GM18498 (cell line): ENCODE measurements at regions not wholly inside any gene's neighbourhood (a gene's known extent, or its start where the extent isn't known, plus 50 kb on each side); places are given as distances from the start of the nearest gene placed in this dataset.

Experiments
- ATAC-seq: cut with Tn5 transposase; IDR thresholded peaks from one replicate; pipeline ENCODE4 v1.9.1; 2021; ENCODE audit warnings: mild to moderate bottlenecking, moderate library complexity; ENCODE audit not compliant: unreplicated experiment

GRCh38 chr2:134770702-134771101 is 51.9 kb upstream of the TMEM163 start:
- ATAC-seq: no peak

GRCh38 chr2:134771313-134771801 is 52.6 kb upstream of the TMEM163 start:
- no peak for ATAC-seq

GRCh38 chr2:134772493-134773169 is 53.8 kb upstream of the TMEM163 start:
- ATAC-seq: no peak

GRCh38 chr2:134773335-134773734 is 54.5 kb upstream of the TMEM163 start:
- no peak for ATAC-seq

DNA sequence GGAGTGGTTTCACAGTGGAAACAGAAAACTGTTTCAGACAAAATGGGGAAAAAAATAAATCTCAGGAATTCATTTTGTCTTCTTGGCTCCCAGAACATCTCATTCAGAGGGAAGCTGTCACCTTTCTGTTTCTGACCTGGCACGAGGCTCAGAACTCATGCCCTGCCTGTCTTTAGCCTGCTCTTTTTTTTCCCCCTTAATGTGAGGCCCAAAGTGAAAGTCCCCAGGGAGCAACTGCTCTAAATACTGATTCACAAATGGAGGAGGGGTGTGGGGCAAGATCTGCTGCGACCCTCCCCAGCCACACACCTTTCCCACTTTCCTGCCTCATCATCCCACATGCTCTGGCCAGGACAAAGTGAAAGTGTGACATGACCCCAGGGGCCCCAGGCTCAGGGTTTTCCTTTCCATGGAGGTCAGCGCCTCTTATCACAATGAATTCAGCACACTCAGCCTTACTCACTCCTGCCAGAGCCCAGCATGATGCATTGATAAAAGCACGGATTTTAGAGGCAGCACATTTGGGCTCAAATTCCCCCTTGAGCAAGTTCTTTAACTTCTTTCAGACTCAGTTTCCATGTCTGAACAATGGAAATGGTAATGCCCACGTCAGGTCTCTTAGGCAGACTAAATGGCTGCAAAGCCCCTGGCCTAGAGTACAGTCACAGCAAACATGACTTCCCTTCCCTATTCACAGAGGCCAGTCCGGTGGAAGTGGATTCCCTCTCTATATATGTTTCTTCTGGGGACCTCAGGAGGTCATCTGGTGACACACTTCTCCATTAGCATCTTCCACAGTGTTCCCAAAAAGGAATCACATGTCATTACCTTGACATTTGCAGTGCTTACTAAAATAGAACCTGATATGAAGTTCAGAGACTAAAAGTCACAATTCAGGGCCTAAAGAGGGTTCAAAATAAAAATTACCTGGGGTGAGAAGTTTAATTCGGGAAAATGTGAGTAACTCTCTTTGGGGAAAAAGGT is 55.3 kb upstream of the TMEM163 start:
- ATAC-seq: no peak

- ATAC-seq: no peak
Measured at GRCh38 chr2:134774786-134775641, 56.2 kb upstream of the TMEM163 start.

GRCh38 chr2:134776836-134777235 is 58.0 kb upstream of the TMEM163 start:
- ATAC-seq: no peak

DNA sequence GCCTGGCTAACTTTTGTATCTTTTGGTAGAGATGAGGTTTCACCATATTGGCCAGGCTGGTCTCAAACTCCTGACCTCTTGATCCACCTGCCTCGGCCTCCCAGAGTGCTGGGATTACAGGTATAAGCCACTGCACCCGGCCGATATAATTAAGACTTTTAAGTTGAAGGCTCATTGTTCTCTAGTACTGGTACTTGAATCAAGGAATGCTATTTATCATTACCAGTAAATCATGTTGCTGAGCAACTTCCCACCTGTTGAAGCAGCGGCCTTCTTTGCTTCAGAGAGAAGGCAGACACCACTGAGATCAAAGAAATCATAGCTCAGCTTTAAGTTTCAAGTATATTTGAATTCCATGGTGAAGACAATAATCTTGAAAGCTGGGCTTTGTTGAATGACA is 58.8 kb upstream of the TMEM163 start:
- no peak for ATAC-seq

DNA sequence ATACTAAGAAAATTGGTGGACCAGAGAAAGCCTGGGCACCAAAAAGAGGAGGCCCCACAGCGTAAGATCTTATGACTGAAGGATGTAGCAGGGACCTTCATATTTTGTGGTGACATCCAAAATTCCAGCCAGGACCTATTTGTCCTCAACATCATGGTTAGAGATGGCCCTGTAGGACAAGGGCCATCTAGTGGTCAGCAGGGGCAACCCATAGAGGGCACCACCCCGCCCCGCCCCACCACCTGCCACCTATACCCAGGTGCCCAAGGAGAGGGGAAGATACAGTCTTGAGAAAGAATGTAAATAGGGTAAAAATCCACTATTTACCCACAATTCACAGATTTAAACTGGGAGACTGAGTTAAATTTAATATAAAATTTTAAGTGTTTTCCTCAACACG is 59.6 kb upstream of the TMEM163 start:
- ATAC-seq: no peak

GRCh38 chr2:134780972-134781371 is 57.4 kb upstream of the ACMSD start:
- no peak for ATAC-seq

GRCh38 chr2:134782107-134782506 is 56.3 kb upstream of the ACMSD start:
- no peak for ATAC-seq

- ATAC-seq: peak; percentile 73
Measured at GRCh38 chr2:134782792-134783191, 55.6 kb upstream of the ACMSD start.

DNA sequence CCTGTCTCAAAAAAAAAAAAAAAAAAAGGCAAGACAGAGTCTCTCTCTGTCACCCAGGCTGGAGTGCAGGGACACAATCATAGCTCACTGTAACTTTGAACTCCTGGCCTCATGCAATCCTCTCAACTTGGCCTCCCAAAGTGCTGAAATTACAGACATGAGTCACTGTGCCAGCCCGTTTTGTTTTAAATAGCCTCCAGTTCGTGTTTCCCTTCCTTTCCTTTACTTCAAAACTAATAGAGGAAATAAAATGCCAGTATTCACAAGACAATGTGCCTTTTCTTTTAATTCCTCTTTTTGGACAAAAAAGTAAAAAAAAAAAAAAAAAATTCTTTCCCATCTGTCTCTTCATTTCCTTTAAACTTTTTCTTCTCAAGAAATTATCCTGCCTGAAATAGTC is 54.5 kb upstream of the ACMSD start:
- ATAC-seq: no peak

DNA sequence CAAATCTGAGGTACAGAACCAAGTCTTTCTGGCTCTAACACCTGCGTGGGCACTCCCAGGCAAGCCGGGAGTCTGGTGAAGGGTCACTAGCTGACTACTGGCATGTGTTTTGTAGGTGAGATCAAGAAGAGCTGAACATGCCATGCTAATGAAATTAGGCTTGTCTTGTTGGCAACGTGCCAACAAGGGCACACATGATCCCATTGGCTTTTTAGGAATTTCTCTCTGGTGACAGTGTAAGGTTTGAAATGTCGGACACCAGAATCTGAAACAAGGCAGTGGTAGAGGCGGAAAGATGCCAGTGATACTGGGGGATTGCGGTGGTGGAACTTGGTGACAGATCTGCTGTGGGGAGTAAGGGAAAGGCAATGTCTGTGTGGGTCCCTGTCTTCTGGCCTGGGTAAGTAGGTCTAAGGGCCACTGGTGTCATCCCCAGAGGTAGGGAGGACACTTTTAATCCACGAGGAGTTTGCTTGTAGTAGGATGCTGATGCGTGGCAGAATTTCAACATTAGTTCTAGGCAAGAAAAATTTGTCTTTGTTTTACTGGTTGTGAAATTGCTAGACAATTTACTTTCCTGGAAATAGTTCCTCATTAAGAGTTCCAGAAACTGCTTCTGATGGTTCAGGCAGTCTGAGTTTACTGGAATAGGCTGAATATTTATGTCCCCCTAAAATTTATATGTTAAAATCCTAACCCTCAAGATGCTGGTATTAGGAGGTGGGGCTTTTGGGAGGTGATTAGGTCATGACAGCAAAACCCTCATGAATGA is 52.6 kb upstream of the ACMSD start:
- ATAC-seq: no peak

DNA sequence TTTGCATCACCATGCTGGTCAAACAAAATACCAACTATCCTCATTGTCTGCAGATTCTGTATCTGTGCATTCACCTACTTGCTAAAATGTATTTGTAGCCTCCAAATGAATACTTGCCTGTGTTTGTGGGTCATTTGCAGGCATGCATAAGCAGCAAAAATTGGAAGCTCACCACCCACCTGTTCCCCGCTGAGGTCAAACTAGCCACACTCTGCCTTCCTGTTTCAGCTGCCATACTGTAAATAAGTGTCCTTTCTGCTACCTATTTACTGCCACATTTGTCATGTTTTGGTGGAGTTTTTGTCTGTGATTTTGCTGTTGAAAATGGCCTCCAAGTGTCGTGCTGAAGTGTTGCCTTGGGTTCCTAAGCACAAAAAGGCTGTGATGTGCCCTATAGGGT is 50.0 kb upstream of the ACMSD start:
- ATAC-seq: no peak
